ENCODE measurements at regions not wholly inside any gene's neighbourhood (a gene's known extent, or its start where the extent isn't known, plus 50 kb on each side); places are given as distances from the start of the nearest gene placed in this dataset.

- no peak for TF ChIP-seq POLR2AphosphoS5 (IDR thresholded peaks at IDR 0.05; ENCODE audit: low read depth, low read length)
- no peak for TF ChIP-seq MAX (IDR thresholded peaks at IDR 0.05; ENCODE audit: low read depth)
- TF ChIP-seq NRF1 (IDR thresholded peaks at IDR 0.05; ENCODE audit: low read depth, low read length) = no peak
- no peak for TF ChIP-seq CTCF (IDR thresholded peaks at IDR 0.05)
- TF ChIP-seq EZH2phosphoT487 (IDR thresholded peaks at IDR 0.05; ENCODE audit: borderline replicate concordance, low read depth) = no peak
- TF ChIP-seq MEF2A (IDR thresholded peaks at IDR 0.05; ENCODE audit: borderline replicate concordance, low read depth) = no peak
- no peak for TF ChIP-seq RAD21 (IDR thresholded peaks at IDR 0.05; ENCODE audit: low read length)
- no peak for TF ChIP-seq CHD2 (IDR thresholded peaks at IDR 0.05; ENCODE audit: low read length, partially characterized antibody)
- no peak for TF ChIP-seq TEAD4 (IDR thresholded peaks at IDR 0.05; ENCODE audit: borderline replicate concordance, insufficient read depth)
- TF ChIP-seq GABPA (IDR thresholded peaks at IDR 0.05; ENCODE audit: low read depth) = no peak
- no peak for TF ChIP-seq NFIC (IDR thresholded peaks at IDR 0.05; ENCODE audit: borderline replicate concordance)
- no peak for TF ChIP-seq EP300 (IDR thresholded peaks at IDR 0.05; ENCODE audit: borderline replicate concordance in 1 of 2, low read depth in 1 of 2, low read length in 1 of 2)
- no peak for TF ChIP-seq TCF12 (IDR thresholded peaks at IDR 0.05)
Measured at GRCh38 chr20:61019322-61019721, 232.7 kb upstream of the CDH4 start.

All from SK-N-SH (cell line).